ENCODE measurements at regions not wholly inside any gene's neighbourhood (a gene's known extent, or its start where the extent isn't known, plus 50 kb on each side); places are given as distances from the start of the nearest gene placed in this dataset.

- no peak for DNase-seq
These were observed 124.8 kb upstream of the TMEM72 start for GRCh38 chr10:44786286-44786850.

- DNase-seq = no peak
These were observed 123.6 kb upstream of the TMEM72 start for GRCh38 chr10:44787480-44788075.

- DNase-seq = no peak
These were observed 122.7 kb upstream of the TMEM72 start for GRCh38 chr10:44788147-44789129.

- no peak for DNase-seq
These were observed 118.9 kb upstream of the TMEM72 start for GRCh38 chr10:44792119-44792775.

GRCh38 chr10:44799966-44800365, 111.2 kb upstream of the TMEM72 start:
- no peak for DNase-seq

GRCh38 chr10:44801383-44802327, 109.5 kb upstream of the TMEM72 start:
- DNase-seq = no peak

- no peak for DNase-seq
These were observed 107.3 kb upstream of the TMEM72 start for GRCh38 chr10:44803862-44804261.

- DNase-seq = no peak
These were observed 106.5 kb upstream of the TMEM72 start for GRCh38 chr10:44804661-44805060.

GRCh38 chr10:44805466-44806210, 105.5 kb upstream of the TMEM72 start:
- DNase-seq = no peak

- no peak for DNase-seq
These were observed 104.2 kb upstream of the TMEM72 start for GRCh38 chr10:44806950-44807349.

GRCh38 chr10:44807451-44807850, 103.7 kb upstream of the TMEM72 start:
- DNase-seq = no peak

GRCh38 chr10:44809647-44810046, 101.5 kb upstream of the TMEM72 start:
- no peak for DNase-seq

- no peak for DNase-seq
These were observed 100.1 kb upstream of the TMEM72 start for GRCh38 chr10:44811072-44811471.

- no peak for DNase-seq
These were observed 97.9 kb upstream of the TMEM72 start for GRCh38 chr10:44813201-44813600.

- DNase-seq = no peak
These were observed 96.2 kb upstream of the TMEM72 start for GRCh38 chr10:44814929-44815328.

- no peak for DNase-seq
These were observed 93.0 kb upstream of the TMEM72 start for GRCh38 chr10:44818041-44818649.

GRCh38 chr10:44818701-44819127, 92.4 kb upstream of the TMEM72 start:
- no peak for DNase-seq

- no peak for DNase-seq
These were observed 91.0 kb upstream of the TMEM72 start for GRCh38 chr10:44820094-44820493.

GRCh38 chr10:44821290-44821689, 89.8 kb upstream of the TMEM72 start:
- DNase-seq = no peak

GRCh38 chr10:44822349-44822748, 88.8 kb upstream of the TMEM72 start:
- no peak for DNase-seq

- DNase-seq = no peak
These were observed 88.2 kb upstream of the TMEM72 start for GRCh38 chr10:44822966-44823365.
